Right forelimb (tissue), 1 donor: ENCODE measurements at regions not wholly inside any gene's neighbourhood (a gene's known extent, or its start where the extent isn't known, plus 50 kb on each side); places are given as distances from the start of the nearest gene placed in this dataset.
"Not testable (repeated sequence)": the region's sequence is repeated elsewhere in the genome, so short reads cannot be mapped to it uniquely, and the experiment has no call there.

Source experiments
- DNase-seq: peaks from one replicate; pipeline ENCODE4 v3.0.0-alpha.2; 2018

DNA sequence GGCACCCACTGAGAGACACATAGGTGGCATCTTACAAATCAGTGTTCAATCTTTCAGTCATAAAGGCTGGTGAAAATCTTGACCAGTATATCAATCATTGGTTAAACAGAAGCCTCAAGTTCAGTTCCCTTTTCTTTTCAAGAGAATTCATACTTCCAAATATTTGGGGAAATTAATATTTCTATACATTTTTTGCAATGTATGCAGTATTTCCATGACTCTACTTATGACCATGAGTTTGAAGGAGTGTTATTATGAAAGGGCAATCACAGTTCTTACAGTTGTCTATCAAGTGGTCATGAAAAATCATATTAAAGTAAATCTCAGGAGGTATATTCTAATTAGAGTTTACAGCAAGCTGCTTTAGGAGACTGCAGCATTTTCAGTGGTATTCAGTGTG is 724.0 kb downstream of the ANKRD7 start:
- no peak for DNase-seq

DNA sequence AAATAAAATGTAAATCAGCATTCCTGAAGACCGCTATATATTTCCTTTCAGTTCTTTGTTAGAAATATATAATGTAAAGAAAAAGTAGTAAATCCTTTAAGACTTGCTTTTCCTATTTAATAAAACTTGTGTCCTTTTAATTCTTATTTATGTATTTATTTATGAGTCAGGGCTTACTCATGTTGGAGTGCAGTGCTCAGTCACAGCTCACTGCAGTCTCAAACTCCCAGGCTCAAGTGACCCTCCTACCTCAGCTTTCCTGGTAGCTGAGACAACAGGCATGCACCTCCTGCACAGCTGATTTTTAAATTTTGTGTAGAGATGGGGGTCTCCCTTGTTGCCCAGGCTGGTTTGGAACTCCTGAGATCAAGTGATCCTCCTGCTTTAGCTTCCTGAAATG is 724.5 kb downstream of the ANKRD7 start:
- no peak for DNase-seq

DNA sequence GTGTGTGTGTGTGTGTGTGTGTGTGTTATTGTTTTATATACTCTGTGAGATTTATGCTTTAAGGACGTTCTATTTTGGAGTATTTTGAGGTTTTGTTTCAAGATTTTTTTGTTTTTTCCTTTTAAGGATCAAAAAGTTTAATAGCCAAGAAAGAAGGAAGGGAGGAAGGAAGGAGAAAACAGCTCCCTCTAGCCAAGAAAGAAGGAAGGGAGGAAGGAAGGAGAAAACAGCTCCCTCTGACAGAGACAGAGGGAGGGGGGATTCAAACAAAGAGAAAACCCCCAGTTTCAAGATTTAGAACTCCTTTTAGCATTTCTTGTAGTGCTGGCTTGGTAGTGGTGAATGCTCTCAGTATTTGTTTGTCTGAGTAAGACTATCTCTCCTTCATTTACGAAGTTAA is 731.8 kb downstream of the ANKRD7 start:
- DNase-seq: not testable (repeated sequence)

DNA sequence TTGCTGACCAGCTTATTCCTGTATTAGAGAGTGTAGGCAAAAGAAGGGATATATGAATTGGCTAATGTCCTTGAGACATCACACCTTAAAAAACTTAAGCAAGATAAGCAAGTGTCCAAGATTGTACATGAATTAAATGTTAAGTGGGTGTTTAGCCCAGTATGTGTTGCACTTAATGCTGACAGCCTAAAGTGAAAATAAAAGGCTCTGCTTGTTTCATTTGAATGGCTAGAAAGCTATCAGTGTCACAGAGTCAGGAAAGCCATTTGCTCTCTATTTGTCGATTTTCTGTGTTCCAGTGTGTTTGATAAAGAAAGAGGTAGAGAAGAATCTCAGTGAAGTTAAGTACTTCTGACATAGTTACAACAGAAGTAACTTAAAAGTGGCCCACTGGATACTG is 744.9 kb downstream of the ANKRD7 start:
- DNase-seq: no peak

DNA sequence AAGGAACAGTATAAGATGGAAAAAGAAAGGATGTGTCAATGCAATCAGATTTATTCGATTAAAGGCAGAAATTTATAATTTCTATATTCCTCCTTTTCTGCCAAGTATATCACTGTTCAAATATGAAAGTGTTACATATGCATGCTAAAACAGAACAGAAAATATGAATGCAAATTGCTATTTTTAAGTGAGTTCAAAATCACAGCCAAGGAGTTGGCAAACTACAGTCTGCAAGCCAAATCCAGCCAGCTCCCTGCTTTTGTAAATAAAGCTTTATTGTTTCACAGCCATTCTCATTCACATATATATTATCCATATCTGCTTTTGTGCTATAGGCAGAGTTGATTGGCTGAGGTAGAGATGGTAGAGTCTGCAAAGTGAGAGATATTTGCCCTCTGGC is 747.2 kb downstream of the ANKRD7 start:
- no peak for DNase-seq

DNA sequence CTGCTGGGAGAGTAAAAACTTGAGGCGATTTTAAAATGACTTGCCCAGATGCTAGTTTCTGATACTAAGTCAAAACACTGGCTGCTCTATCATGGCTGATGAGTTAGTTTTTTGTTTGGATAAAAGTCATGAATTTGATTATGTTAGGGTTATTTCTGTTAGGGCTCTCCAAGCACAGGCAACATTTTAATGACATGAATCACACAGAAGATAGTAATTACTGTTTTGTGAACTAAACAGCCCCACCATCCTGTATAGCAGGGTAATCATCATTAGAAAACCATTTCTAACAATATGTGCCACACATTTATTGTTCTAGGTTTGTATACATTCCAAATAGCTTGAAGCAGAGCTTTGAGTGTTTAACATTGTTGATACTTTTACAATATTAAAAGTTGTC is 750.3 kb downstream of the ANKRD7 start:
- no peak for DNase-seq

DNA sequence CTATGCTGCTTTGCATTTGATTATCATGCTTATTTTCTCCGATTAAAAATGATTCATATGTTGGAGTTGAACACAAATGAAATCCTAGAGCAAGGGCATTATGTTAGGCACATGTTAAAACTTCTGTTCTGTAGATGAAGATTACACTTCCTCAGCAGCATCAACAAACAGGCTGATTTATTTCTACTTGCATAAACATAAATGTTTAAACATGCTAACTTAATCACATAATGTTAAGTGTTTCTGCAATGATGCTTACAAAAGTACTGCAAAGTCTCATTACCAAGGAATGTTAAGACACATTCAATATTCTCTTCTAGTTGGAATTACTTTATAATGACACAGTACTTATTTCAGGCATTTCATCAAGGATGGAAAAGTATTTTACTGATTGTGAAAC is 770.8 kb downstream of the ANKRD7 start:
- no peak for DNase-seq

DNA sequence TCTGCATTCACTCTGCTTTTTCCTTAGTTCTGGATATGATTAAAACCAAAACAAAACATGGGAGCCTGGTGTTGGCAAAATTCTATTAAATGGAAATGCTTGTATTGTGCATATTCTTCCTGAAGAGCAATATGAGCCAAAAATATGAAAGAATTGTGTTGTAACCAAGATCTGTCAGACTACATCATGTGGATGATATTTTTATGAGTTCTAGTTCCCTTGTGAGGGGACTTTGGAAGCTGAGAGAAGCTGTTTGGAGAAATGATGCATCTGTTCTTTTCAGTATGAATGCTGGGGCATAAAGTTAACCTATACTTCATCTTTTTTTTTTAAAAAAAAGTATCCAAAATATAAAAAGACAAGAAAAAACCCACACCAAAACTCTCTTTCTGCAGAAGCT is 782.7 kb downstream of the ANKRD7 start:
- no peak for DNase-seq

DNA sequence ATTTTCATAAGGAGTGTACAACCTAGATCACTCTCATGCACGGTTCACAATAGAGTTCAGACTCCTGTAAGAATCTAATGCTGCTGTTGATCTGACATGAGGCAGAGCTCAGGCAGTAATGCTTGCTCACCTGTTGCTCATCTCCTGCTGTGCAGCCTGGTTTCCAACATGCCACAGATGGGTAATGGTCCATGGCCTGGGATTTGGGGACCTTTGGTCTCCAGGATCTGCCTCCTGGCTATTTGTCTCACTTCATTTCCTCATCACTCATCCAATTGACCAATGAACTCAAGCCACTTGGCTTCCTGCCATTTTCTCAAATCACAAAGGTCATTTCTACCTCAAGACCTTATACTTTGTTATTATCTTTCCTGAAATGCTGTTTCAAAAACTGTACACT is 786.1 kb downstream of the ANKRD7 start:
- no peak for DNase-seq

DNA sequence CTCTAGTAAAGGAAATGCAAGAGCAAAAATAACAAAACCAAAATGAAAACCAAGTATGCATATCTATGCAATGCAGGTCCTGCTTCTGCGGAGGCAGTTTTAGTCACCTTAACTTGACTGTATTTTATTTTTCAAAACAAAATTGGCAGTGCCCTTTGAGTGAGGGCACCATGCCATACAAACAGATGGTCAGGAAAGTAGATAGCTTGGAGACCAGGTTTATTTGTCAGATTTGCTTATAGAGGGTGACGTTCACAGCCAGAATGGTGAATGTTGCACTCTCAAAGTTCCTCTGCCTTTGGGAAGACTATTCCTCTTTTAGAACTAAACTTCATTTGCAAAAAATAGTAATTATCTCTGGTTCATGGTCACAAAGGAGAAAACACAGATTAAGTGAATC is 801.9 kb downstream of the ANKRD7 start:
- DNase-seq: no peak

DNA sequence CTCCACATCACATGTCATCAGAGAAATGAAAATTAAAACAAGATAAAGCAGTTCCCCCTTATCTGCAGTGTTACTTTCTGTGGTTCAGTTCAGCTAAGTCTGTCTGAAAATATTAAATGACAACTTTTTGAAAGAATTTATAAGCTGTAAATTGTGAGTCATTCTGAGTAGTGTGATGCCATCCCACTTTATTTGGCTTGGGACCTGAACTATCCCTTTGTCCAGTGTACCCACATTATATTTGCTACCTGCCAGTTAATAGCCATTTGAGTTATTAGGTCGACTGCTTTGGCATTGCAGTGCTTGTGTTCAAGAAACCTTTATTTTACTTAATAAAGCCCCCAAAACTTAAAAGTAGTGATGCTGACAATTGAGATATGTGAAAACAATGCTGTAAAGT is 804.2 kb downstream of the ANKRD7 start:
- no peak for DNase-seq

DNA sequence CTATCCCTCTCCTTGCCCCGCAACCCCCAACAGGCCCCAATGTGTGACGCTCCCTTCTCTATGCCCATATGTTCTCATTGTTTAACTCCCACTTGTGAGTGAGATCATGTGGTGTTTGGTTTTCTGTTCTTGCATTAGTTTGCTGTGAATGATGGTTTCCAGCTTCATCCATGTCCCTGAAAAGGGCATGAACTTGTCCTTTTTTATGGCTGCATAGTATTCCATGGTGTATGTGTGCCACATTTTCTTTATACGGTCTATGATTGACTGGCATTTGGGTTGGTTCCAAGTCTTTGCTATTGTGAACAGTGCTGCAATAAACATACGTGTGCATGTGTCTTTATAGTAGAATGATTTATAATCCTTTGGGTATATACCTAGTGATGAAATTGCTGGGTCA is 807.6 kb downstream of the ANKRD7 start:
- not testable (repeated sequence) for DNase-seq

DNA sequence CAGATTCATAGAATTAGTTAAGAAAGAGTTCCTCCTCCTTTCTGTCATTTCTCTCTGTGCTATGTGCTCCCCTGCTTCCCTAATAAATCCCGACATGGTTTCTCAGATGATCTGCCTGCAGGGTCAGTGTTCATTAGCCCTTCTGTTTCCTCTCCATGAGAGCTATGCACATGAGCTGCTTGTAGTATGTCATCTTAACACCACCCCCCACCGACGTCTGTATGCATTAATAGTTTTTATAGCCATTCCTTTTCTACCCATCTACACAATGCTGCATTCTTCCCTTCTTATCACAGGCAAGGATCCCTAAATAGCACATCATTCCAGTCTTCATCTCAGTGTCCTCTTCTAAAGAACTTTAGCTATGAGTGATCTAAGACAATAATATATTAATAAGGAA is 809.1 kb downstream of the ANKRD7 start:
- DNase-seq: no peak

DNA sequence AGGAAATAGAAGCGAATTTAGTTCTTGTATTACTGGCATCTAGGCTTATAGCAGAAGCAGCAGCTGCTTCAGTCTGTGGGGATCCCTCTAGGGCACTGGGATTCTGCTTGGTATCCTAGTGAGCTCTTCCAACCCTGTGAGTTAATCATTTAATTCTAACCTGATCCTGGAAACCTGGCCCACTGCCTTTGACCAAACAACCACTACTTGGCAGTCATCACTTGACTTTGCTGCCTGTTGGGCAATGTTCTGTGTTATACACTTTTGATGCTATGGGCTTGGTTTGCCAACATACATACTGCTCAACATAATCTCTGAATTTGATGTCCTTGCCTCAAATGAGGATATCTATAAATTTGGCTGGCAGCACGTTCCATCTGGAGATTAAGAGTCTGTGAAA is 813.4 kb downstream of the ANKRD7 start:
- DNase-seq: no peak

DNA sequence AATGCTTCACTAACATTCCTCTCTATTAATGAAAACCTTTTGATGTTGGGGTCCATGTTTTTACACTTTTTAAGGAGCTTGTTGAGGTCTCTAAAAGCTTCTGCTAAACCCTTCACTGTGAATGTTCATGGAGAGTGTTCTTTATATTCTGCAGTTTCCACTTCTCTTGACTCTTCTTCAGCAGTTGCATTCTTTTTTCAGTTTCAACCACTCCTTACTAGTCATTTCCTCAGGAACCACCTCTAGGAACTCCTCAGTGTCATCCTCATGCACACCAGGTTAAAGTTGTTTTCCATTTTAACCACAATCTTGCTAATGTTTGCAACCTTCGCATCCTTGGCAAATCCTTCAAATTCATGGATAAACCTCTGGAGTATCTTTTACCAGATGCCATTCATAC is 821.6 kb downstream of the ANKRD7 start:
- no peak for DNase-seq

DNA sequence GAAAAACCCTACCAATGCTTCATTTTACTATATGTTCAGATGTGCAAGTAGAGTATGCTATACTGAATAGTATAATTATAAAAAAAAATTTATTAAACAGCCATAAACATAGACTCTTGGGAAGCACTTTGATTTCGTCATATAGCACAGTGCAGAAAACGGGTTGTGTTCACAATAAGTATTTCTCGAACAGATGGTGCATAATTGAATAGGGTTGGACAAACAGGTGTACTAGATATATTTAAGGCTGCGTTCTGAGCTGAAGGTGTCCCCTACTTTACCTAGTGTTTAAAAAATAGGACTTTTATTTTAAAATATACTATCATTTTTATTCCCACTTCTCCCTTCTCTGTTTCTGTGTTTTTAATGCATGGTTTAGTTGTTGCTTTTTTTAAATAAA is 841.5 kb downstream of the ANKRD7 start:
- DNase-seq: no peak

DNA sequence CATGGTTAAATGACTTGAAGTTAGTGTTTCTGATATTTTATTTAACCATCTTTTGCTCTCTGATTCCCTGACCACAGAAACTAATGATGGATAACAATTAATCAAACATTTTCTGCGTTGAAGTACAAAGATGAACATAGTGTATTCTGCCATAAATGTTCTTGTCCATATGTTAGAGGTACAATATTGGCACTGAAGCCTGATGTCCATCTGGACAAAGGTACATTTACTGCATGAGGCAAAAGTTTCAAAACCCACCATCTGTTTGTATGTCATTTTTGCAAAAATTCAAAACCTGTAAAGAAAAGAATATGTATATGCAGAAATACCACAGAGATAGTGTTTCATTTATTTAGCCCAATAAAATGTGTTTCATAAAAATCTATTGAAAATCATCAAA is 861.5 kb downstream of the ANKRD7 start:
- no peak for DNase-seq

DNA sequence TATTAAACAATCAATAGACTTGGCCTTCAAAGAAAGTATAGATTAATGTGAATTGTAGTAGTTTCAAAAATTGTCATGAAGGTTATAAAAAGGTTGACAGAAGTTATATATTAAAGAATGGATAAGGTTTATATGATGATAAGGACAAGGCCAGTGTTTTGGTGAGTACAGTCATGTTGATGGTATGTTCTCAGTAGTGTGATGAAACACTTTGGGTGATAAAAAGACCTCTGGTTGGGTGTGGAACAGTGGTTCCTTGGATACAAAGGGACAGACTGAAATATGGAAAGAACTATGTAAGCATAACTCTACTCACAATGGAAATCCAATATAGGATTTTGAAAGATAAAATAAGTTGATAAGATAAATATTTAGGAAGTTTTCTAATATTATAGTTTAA is 866.3 kb downstream of the ANKRD7 start:
- DNase-seq: no peak

DNA sequence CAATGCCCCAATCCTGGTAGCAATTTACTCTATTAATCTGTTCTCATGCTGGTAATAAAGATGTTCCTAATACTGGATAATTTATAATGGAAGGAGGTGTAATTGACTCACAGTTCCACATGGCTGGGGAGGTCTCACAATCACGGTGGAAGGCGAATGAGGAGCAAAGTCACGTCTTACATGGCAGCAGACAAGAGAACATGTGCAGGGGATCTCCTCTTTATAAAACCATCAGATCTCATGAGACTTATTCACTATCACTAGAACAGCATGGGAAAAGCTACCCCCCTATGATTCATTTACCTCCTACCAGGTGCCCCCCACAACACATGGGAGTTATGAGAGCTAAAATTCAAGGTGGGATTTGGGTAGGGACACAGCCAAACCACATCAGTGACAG is 872.2 kb downstream of the ANKRD7 start:
- no peak for DNase-seq

DNA sequence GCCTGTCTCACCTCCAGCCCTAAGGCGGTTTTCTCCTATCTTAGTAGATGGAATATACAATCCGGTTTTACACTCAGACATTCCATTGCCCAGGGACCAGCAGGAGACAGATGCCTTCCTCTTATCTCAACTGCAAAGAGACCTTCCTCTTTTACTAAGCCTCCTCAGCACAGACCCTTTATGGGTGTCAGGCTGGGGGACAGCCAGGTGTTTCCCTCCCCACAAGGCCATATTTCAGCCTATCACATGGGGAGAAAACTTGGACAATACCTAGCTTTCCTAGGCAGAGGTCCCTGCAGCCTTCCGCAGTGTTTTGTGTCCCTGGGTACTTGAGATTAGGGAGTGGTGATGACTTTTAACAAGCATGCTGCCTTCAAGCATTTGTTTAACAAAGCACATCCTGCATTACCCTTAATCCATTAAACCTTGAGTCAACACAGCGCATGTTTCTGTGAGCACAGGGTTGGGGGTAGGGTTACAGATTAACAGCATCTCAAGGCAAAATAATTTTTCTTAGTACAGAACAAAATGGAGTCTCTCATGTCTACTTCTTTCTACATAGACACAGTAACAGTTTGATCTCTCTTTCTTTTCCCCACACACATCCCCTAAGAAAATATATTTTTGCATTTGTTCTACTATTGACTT is 876.2 kb downstream of the ANKRD7 start:
- not testable (repeated sequence) for DNase-seq

DNA sequence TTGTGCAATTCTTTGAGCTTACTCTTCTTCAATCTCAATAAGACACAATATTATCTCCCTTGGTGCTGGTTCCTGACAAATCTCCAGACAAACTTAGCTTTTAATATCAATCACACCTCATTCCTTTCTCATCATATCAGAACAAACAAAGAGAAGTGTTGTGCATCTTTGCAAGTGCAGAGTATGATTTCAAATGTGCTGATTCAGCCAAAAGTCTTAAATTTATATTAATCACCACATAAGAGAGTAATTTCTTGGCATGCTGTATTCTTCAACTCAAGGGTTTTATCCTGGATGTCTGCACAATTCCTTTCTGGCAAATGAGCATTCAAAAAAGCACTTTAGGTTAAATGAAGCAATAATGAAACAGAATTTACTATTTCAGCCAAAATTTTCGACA is 877.8 kb downstream of the ANKRD7 start:
- no peak for DNase-seq

DNA sequence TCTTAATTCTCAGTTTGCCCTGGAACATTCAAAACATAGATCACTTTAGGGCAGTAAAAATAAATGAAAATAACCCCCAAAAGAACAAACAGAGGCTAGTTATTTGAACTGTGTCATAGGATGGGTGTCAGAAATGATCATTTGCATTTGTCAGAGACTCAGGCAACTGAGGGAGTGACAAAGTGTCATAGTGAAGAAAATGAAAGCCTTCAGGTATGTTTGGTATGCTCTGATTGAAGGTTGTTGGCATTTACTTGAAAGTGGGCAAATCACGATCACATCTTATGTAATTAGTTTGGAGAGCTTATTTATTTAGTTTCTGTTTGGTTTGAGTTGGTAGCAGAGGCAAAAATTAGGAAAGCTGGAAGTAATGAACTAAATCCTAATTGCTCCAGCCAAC is 880.9 kb downstream of the ANKRD7 start:
- DNase-seq: no peak

DNA sequence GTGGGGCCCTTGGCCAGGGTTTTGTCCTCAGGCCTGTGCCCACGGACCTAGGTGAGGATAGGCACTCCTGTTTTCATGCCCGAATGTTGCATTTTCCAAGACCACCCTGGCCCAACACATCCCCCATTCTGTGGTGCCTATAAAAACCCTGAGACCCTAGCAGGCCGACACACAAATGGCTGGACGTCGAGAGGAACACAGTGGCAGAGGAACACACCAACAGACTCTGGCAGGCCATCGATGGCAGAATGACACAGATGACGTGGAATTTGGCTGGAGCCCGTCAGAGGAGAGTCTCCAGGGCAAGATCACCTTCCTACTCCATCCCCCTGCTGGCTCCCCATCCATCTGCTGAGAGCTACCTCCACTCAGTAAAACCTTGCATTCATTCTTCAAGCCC is 898.8 kb downstream of the ANKRD7 start:
- DNase-seq: no peak

DNA sequence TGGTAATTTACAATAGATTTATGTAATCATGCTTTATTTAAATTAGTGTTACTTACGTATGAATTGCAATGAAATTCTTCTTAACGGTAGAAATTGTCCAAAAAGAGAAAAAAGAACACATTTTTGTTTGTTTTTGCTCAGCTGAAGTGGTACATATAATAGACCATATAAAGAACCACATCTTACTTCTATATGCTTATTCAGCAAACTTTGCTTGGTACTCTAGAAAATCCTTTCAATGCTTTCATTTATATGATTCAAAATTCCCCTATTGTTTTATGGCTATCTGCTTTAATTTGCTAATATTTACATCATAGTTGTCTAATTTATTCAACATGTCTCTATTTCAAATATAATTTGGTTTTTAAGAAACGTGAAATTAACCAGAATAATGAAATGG is 903.2 kb downstream of the ANKRD7 start:
- no peak for DNase-seq

DNA sequence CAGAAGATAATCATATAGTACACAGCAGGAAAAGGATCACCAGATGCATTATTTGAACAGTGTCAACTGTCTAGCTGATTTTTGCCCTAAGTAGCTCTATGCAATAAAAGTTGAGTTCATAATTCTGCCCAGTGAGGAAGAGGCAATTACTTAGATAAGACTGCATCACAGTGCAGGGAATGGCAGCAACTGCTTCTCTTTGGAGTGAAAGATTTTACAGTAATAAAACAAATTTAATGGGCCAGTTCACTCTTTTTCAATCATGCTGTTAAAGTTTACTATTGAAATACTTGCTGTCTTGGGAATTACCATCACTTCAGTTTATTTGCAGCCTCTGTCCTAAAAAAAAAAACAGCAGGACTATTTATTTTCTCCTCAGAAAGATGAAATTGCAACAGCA is 907.9 kb downstream of the ANKRD7 start:
- no peak for DNase-seq

DNA sequence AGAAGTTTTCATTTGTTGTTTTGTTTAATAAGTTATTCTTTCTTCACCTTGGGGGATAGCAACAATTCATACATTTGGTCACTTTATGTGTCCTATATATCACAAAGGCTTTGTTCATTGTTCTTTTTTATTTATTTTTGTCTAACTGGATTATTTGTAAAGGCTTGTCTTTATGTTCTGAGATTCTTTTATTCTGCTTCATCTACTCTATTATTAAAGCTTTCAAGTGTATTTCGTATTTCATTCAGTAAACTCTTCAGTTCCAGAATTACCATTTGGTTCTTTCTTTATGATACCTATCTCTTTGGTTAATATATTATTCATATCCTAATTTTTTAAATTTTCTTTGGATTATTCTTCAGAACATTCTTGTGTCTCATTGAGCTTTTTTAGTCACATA is 942.9 kb downstream of the ANKRD7 start:
- no peak for DNase-seq
